ENCODE measurements at regions not wholly inside any gene's neighbourhood (a gene's known extent, or its start where the extent isn't known, plus 50 kb on each side); places are given as distances from the start of the nearest gene placed in this dataset.

- no peaks in the 10 kb centered on the region for H3K4me1 ChIP-seq (ENCODE audit: control insufficient read depth, extremely low read depth, insufficient read depth, low read length)
- H2AFZ ChIP-seq (ENCODE audit: low read length): no peak overlapping the region
- H3K9me3 ChIP-seq (ENCODE audit: control insufficient read depth, insufficient read depth, low read depth, low read length): no peaks in the 10 kb centered on the region
- no peak for DNase-seq (ENCODE audit: low read depth in 2 of 2)
- H4K20me1 ChIP-seq (ENCODE audit: control insufficient read depth, extremely low read depth, insufficient read depth, low read length): no peaks in the 10 kb centered on the region
- no peak overlapping the region for H3K27ac ChIP-seq (ENCODE audit: insufficient read depth, low read length)
- H3K9ac ChIP-seq (ENCODE audit: insufficient read depth, low read length): no peak overlapping the region
- H3K36me3 ChIP-seq (ENCODE audit: control insufficient read depth, insufficient read depth, low read length): no peaks in the 10 kb centered on the region
- no peak for TF ChIP-seq EZH2 (IDR thresholded peaks at IDR 0.05; ENCODE audit: low read length, missing control alignments)
- TF ChIP-seq, protein P1, sequence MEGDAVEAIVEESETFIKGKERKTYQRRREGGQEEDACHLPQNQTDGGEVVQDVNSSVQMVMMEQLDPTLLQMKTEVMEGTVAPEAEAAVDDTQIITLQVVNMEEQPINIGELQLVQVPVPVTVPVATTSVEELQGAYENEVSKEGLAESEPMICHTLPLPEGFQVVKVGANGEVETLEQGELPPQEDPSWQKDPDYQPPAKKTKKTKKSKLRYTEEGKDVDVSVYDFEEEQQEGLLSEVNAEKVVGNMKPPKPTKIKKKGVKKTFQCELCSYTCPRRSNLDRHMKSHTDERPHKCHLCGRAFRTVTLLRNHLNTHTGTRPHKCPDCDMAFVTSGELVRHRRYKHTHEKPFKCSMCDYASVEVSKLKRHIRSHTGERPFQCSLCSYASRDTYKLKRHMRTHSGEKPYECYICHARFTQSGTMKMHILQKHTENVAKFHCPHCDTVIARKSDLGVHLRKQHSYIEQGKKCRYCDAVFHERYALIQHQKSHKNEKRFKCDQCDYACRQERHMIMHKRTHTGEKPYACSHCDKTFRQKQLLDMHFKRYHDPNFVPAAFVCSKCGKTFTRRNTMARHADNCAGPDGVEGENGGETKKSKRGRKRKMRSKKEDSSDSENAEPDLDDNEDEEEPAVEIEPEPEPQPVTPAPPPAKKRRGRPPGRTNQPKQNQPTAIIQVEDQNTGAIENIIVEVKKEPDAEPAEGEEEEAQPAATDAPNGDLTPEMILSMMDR (conservative IDR thresholded peaks at IDR 0.05 in 1 of 2, IDR thresholded peaks at IDR 0.05 in 1 of 2; ENCODE audit: low read depth in 1 of 2, low read length in 2 of 2): no peak
- no peak overlapping the region for H3K4me3 ChIP-seq (replicated peaks in 1 of 4; ENCODE audit: control extremely low read depth in 1 of 4, insufficient read depth in 1 of 4, low read depth in 3 of 4, low read length in 4 of 4)
- no peak overlapping the region for H3K4me2 ChIP-seq (ENCODE audit: extremely low read depth, insufficient read depth, low read length)
- no peaks in the 10 kb centered on the region for H3K79me2 ChIP-seq (ENCODE audit: control insufficient read depth, insufficient read depth, low read length)
- H3K27me3 ChIP-seq (ENCODE audit: control insufficient read depth, insufficient read depth, low read length): no peaks in the 10 kb centered on the region
Observed at GRCh38 chr19:30862876-30863275, 486.4 kb downstream of the TSHZ3 start.

- H3K4me3 ChIP-seq (replicated peaks in 1 of 4; ENCODE audit: control extremely low read depth in 1 of 4, insufficient read depth in 1 of 4, low read depth in 3 of 4, low read length in 4 of 4): no peak overlapping the region
- no peaks in the 10 kb centered on the region for H3K79me2 ChIP-seq (ENCODE audit: control insufficient read depth, insufficient read depth, low read length)
- H3K9ac ChIP-seq (ENCODE audit: insufficient read depth, low read length): no peak overlapping the region
- no peaks in the 10 kb centered on the region for H4K20me1 ChIP-seq (ENCODE audit: control insufficient read depth, extremely low read depth, insufficient read depth, low read length)
- no peaks in the 10 kb centered on the region for H3K9me3 ChIP-seq (ENCODE audit: control insufficient read depth, insufficient read depth, low read depth, low read length)
- TF ChIP-seq, protein P1 (conservative IDR thresholded peaks at IDR 0.05 in 1 of 2, IDR thresholded peaks at IDR 0.05 in 1 of 2; ENCODE audit: low read depth in 1 of 2, low read length in 2 of 2): no peak
- TF ChIP-seq EZH2 (IDR thresholded peaks at IDR 0.05; ENCODE audit: low read length, missing control alignments): no peak
- no peak for DNase-seq (ENCODE audit: low read depth in 2 of 2)
- no peak overlapping the region for H3K27ac ChIP-seq (ENCODE audit: insufficient read depth, low read length)
- H2AFZ ChIP-seq (ENCODE audit: low read length): no peak overlapping the region
- H3K27me3 ChIP-seq (ENCODE audit: control insufficient read depth, insufficient read depth, low read length): no peaks in the 10 kb centered on the region
- H3K4me1 ChIP-seq (ENCODE audit: control insufficient read depth, extremely low read depth, insufficient read depth, low read length): no peaks in the 10 kb centered on the region
- H3K4me2 ChIP-seq (ENCODE audit: extremely low read depth, insufficient read depth, low read length): no peak overlapping the region
- no peaks in the 10 kb centered on the region for H3K36me3 ChIP-seq (ENCODE audit: control insufficient read depth, insufficient read depth, low read length)
Observed at GRCh38 chr19:30861919-30862318, 487.3 kb downstream of the TSHZ3 start.

GRCh38 chr19:30857966-30858490 is 485.8 kb downstream of the ZNF536 start:
- TF ChIP-seq, protein P1 (conservative IDR thresholded peaks at IDR 0.05 in 1 of 2, IDR thresholded peaks at IDR 0.05 in 1 of 2; ENCODE audit: low read depth in 1 of 2, low read length in 2 of 2): no peak
- TF ChIP-seq EZH2 (IDR thresholded peaks at IDR 0.05; ENCODE audit: low read length, missing control alignments): no peak
- H3K4me3 ChIP-seq (replicated peaks in 1 of 4; ENCODE audit: control extremely low read depth in 1 of 4, insufficient read depth in 1 of 4, low read depth in 3 of 4, low read length in 4 of 4): no peak overlapping the region
- H3K27ac ChIP-seq (ENCODE audit: insufficient read depth, low read length): no peak overlapping the region
- H2AFZ ChIP-seq (ENCODE audit: low read length): no peak overlapping the region
- no peaks in the 10 kb centered on the region for H3K9me3 ChIP-seq (ENCODE audit: control insufficient read depth, insufficient read depth, low read depth, low read length)
- no peaks in the 10 kb centered on the region for H4K20me1 ChIP-seq (ENCODE audit: control insufficient read depth, extremely low read depth, insufficient read depth, low read length)
- no peaks in the 10 kb centered on the region for H3K79me2 ChIP-seq (ENCODE audit: control insufficient read depth, insufficient read depth, low read length)
- no peak for DNase-seq (ENCODE audit: low read depth in 2 of 2)
- H3K4me1 ChIP-seq (ENCODE audit: control insufficient read depth, extremely low read depth, insufficient read depth, low read length): no peaks in the 10 kb centered on the region
- H3K27me3 ChIP-seq (ENCODE audit: control insufficient read depth, insufficient read depth, low read length): no peaks in the 10 kb centered on the region
- H3K4me2 ChIP-seq (ENCODE audit: extremely low read depth, insufficient read depth, low read length): no peak overlapping the region
- no peak overlapping the region for H3K9ac ChIP-seq (ENCODE audit: insufficient read depth, low read length)
- H3K36me3 ChIP-seq (ENCODE audit: control insufficient read depth, insufficient read depth, low read length): no peaks in the 10 kb centered on the region

Data from fibroblast of lung (primary cell).